HG02763 (cell line): ENCODE measurements at regions not wholly inside any gene's neighbourhood (a gene's known extent, or its start where the extent isn't known, plus 50 kb on each side); places are given as distances from the start of the nearest gene placed in this dataset.

Experiments
- ATAC-seq: cut with Tn5 transposase; IDR thresholded peaks from one replicate; pipeline ENCODE4 v1.9.1; 2021; ENCODE audit warnings: mild to moderate bottlenecking, moderate library complexity; ENCODE audit not compliant: unreplicated experiment

GRCh38 chr2:238979636-238980035 is 131.8 kb downstream of the TWIST2 start:
- ATAC-seq: no peak

- ATAC-seq: no peak
Observed at GRCh38 chr2:238985041-238985729, 137.3 kb downstream of the TWIST2 start.

- ATAC-seq: no peak
Observed at GRCh38 chr2:238985931-238986446, 138.1 kb downstream of the TWIST2 start.

GRCh38 chr2:238986491-238987351 is 138.8 kb downstream of the TWIST2 start:
- no peak for ATAC-seq

GRCh38 chr2:238987352-238987981 is 139.6 kb downstream of the TWIST2 start:
- ATAC-seq: no peak

- no peak for ATAC-seq
Observed at GRCh38 chr2:238988105-238988504, 140.2 kb downstream of the TWIST2 start.

- ATAC-seq: no peak
Observed at GRCh38 chr2:238988752-238989151, 140.9 kb downstream of the TWIST2 start.

GRCh38 chr2:238989484-238989883 is 141.6 kb downstream of the TWIST2 start:
- no peak for ATAC-seq

GRCh38 chr2:238994432-238994831 is 146.5 kb downstream of the TWIST2 start:
- ATAC-seq: no peak

GRCh38 chr2:238994876-238995275 is 147.0 kb downstream of the TWIST2 start:
- no peak for ATAC-seq

- no peak for ATAC-seq
Observed at GRCh38 chr2:238995634-238996033, 147.7 kb downstream of the TWIST2 start.

GRCh38 chr2:238996331-238997136 is 148.6 kb downstream of the TWIST2 start:
- no peak for ATAC-seq

GRCh38 chr2:238997137-238997390 is 149.2 kb downstream of the TWIST2 start:
- ATAC-seq: no peak

- no peak for ATAC-seq
Observed at GRCh38 chr2:238997684-238998083, 149.8 kb downstream of the TWIST2 start.
